Fibroblast of upper back skin (primary cell): ENCODE measurements at regions not wholly inside any gene's neighbourhood (a gene's known extent, or its start where the extent isn't known, plus 50 kb on each side); places are given as distances from the start of the nearest gene placed in this dataset.
A peak's percentile ranks its signal among the peaks of the same experiment; 100 is the strongest.
"Not testable (repeated sequence)": the region's sequence is repeated elsewhere in the genome, so short reads cannot be mapped to it uniquely, and the experiment has no call there.

Experiments used
- DNase-seq: peaks from one replicate; pipeline ENCODE4 v3.0.0-alpha.2; 2013

- no peak for DNase-seq
Measured at GRCh38 chr12:118537481-118537917, 161.1 kb downstream of the SUDS3 start.

- no peak for DNase-seq
Measured at GRCh38 chr12:118541071-118541470, 164.7 kb downstream of the SUDS3 start.

GRCh38 chr12:118541934-118542333 is 165.6 kb downstream of the SUDS3 start:
- DNase-seq: no peak

- DNase-seq: no peak
Measured at GRCh38 chr12:118543651-118544050, 167.3 kb downstream of the SUDS3 start.

- DNase-seq: peak; percentile 2
Measured at GRCh38 chr12:118544569-118544968, 168.2 kb downstream of the SUDS3 start.

GRCh38 chr12:118547606-118548005 is 171.3 kb downstream of the SUDS3 start:
- DNase-seq: not testable (repeated sequence)

- no peak for DNase-seq
Measured at GRCh38 chr12:118548887-118549509, 172.6 kb downstream of the SUDS3 start.

- no peak for DNase-seq
Measured at GRCh38 chr12:118549510-118549980, 173.2 kb downstream of the SUDS3 start.

- DNase-seq: no peak
Measured at GRCh38 chr12:118553856-118554504, 177.6 kb downstream of the SUDS3 start.

GRCh38 chr12:118558941-118559340 is 182.6 kb downstream of the SUDS3 start:
- no peak for DNase-seq

- no peak for DNase-seq
Measured at GRCh38 chr12:118560733-118561132, 184.4 kb downstream of the SUDS3 start.

- DNase-seq: no peak
Measured at GRCh38 chr12:118571730-118572129, 195.4 kb downstream of the SUDS3 start.

GRCh38 chr12:118574288-118574687 is 197.9 kb downstream of the SUDS3 start:
- no peak for DNase-seq

GRCh38 chr12:118575730-118576129 is 199.4 kb downstream of the SUDS3 start:
- DNase-seq: no peak

GRCh38 chr12:118581371-118581770 is 205.0 kb downstream of the SUDS3 start:
- no peak for DNase-seq

GRCh38 chr12:118582863-118583262 is 206.5 kb downstream of the SUDS3 start:
- no peak for DNase-seq

GRCh38 chr12:118586433-118586832 is 210.1 kb downstream of the SUDS3 start:
- no peak for DNase-seq

GRCh38 chr12:118589162-118589561 is 212.8 kb downstream of the SUDS3 start:
- DNase-seq: no peak

- DNase-seq: no peak
Measured at GRCh38 chr12:118590406-118591150, 214.2 kb downstream of the SUDS3 start.

GRCh38 chr12:118603610-118604361 is 227.4 kb downstream of the SUDS3 start:
- DNase-seq: no peak

- no peak for DNase-seq
Measured at GRCh38 chr12:118606690-118607089, 230.3 kb downstream of the SUDS3 start.

- DNase-seq: no peak
Measured at GRCh38 chr12:118607831-118608230, 231.5 kb downstream of the SUDS3 start.

GRCh38 chr12:118608770-118609344 is 232.5 kb downstream of the SUDS3 start:
- DNase-seq: no peak
